Upper lobe of right lung (tissue), 1 donor: ENCODE measurements at regions not wholly inside any gene's neighbourhood (a gene's known extent, or its start where the extent isn't known, plus 50 kb on each side); places are given as distances from the start of the nearest gene placed in this dataset.

Experiments
- ATAC-seq: fragments of 200-7000 bp; cut with Tn5 transposase; one replicate; pipeline ENCODE4 v1.9.1; 2020; ENCODE audit warnings: mild to moderate bottlenecking, moderate library complexity
- DNase-seq: peaks from one replicate; pipeline ENCODE4 v3.0.0-alpha.2; 2020
- H3K27ac ChIP-seq: fragments of 200-600 bp; one replicate; pipeline ENCODE4 v1.8.0; 2022
- H3K27me3 ChIP-seq: fragments of 200-600 bp; one replicate; pipeline ENCODE4 v1.8.0; 2022; ENCODE audit warnings: mild to moderate bottlenecking
- H3K36me3 ChIP-seq: fragments of 200-600 bp; one replicate; pipeline ENCODE4 v1.8.0; 2022
- H3K4me1 ChIP-seq: fragments of 200-600 bp; one replicate; pipeline ENCODE4 v1.8.0; 2022
- H3K4me3 ChIP-seq: fragments of 200-600 bp; one replicate; pipeline ENCODE4 v1.8.0; 2022; ENCODE audit warnings: mild to moderate bottlenecking
- H3K9me3 ChIP-seq: fragments of 200-600 bp; one replicate; pipeline ENCODE4 v1.8.0; 2022
- CTCF ChIP-seq: fragments of 200-600 bp; IDR thresholded peaks from one replicate; pipeline ENCODE4 v1.8.0; 2022; ENCODE audit warnings: antibody characterized with exemption
- intact Hi-C: fragments of 100-400 bp; cut with DNase I; formaldehyde crosslinking; loops from one replicate; pipeline ENCODE4 v1.11.0; 2022
- donor health status: DM: no; HTN: yes; CAD: no; lungs with severe emphysema.

GRCh38 chr1:99566290-99567021 is 79.5 kb upstream of the PALMD start:
- no peaks in the 10 kb centered on the region for H3K4me1 ChIP-seq
- H3K27ac ChIP-seq, result no peak overlapping the region
- ATAC-seq (no peak), DNase-seq (no peak)
- H3K4me3 ChIP-seq, result no peak overlapping the region
- no peak for TF ChIP-seq CTCF
- intact Hi-C loops, result no loop called here
- H3K36me3 ChIP-seq, result no peaks in the 10 kb centered on the region
- H3K9me3 ChIP-seq, result no peaks in the 10 kb centered on the region
- H3K27me3 ChIP-seq, result no peaks in the 10 kb centered on the region

- H3K4me3 ChIP-seq, result no peak overlapping the region
- H3K27me3 ChIP-seq, result no peaks in the 10 kb centered on the region
- H3K4me1 ChIP-seq, result no peaks in the 10 kb centered on the region
- no peak for TF ChIP-seq CTCF
- no peaks in the 10 kb centered on the region for H3K9me3 ChIP-seq
- intact Hi-C loops, result no loop called here
- H3K36me3 ChIP-seq, result no peaks in the 10 kb centered on the region
- ATAC-seq (no peak), DNase-seq (no peak)
- no peak overlapping the region for H3K27ac ChIP-seq
These were observed 75.3 kb upstream of the PALMD start for GRCh38 chr1:99570486-99571089.

GRCh38 chr1:99571092-99571734 is 74.7 kb upstream of the PALMD start:
- no peaks in the 10 kb centered on the region for H3K27me3 ChIP-seq
- no peaks in the 10 kb centered on the region for H3K4me1 ChIP-seq
- no peaks in the 10 kb centered on the region for H3K9me3 ChIP-seq
- H3K27ac ChIP-seq, result no peak overlapping the region
- no peak for TF ChIP-seq CTCF
- H3K36me3 ChIP-seq, result no peaks in the 10 kb centered on the region
- ATAC-seq, result no peak
- H3K4me3 ChIP-seq, result no peak overlapping the region
- no peak for DNase-seq
- intact Hi-C loops, result no loop called here

GRCh38 chr1:99573431-99574217 is 72.3 kb upstream of the PALMD start:
- Histone ChIP-seq H3K4me3 (no peak overlapping the region), H3K27me3 (no peaks in the 10 kb centered on the region), H3K9me3 (no peaks in the 10 kb centered on the region), H3K4me1 (no peaks in the 10 kb centered on the region), H3K27ac (no peak overlapping the region), H3K36me3 (no peaks in the 10 kb centered on the region)
- no peak for TF ChIP-seq CTCF
- no peak for ATAC-seq
- intact Hi-C loops, result no loop called here
- DNase-seq, result no peak

GRCh38 chr1:99577313-99577712 is 68.6 kb upstream of the PALMD start:
- Histone ChIP-seq H3K27me3 (no peaks in the 10 kb centered on the region), H3K36me3 (no peaks in the 10 kb centered on the region), H3K9me3 (no peaks in the 10 kb centered on the region), H3K27ac (no peak overlapping the region), H3K4me3 (no peak overlapping the region), H3K4me1 (no peaks in the 10 kb centered on the region)
- DNase-seq (no peak), ATAC-seq (no peak)
- no peak for TF ChIP-seq CTCF
- intact Hi-C loops, result no loop called here
